Memory B cell (primary cell): ENCODE measurements at regions not wholly inside any gene's neighbourhood (a gene's known extent, or its start where the extent isn't known, plus 50 kb on each side); places are given as distances from the start of the nearest gene placed in this dataset.

Source experiments
- ATAC-seq: fragments of 150-1000 bp; cut with Tn5 transposase; 2 replicates; pipeline ENCODE4 v1.10.0; 2021; ENCODE audit warnings: low read depth, mild to moderate bottlenecking, moderate library complexity
- DNase-seq, 2 donors: peaks; one replicate each; pipeline ENCODE4 v3.0.0; 2022; ENCODE audit warnings: low spot score in 2 of 2
- H3K27ac Mint-ChIP-seq: one replicate; pipeline ENCODE4 v1.8.0; 2022; ENCODE audit warnings: mild to moderate bottlenecking, moderate library complexity, mixed read lengths
- H3K27me3 Mint-ChIP-seq: one replicate; pipeline ENCODE4 v1.8.0; 2022; ENCODE audit warnings: mixed read lengths
- H3K36me3 Mint-ChIP-seq: one replicate; pipeline ENCODE4 v1.8.0; 2022; ENCODE audit warnings: mild to moderate bottlenecking, mixed read lengths
- H3K4me1 Mint-ChIP-seq: one replicate; pipeline ENCODE4 v1.8.0; 2022; ENCODE audit warnings: mixed read lengths
- H3K4me3 Mint-ChIP-seq: one replicate; pipeline ENCODE4 v1.8.0; 2022; ENCODE audit warnings: mild to moderate bottlenecking, moderate library complexity, mixed read lengths
- H3K9me3 Mint-ChIP-seq: one replicate; pipeline ENCODE4 v1.8.0; 2022; ENCODE audit warnings: mixed read lengths

DNA sequence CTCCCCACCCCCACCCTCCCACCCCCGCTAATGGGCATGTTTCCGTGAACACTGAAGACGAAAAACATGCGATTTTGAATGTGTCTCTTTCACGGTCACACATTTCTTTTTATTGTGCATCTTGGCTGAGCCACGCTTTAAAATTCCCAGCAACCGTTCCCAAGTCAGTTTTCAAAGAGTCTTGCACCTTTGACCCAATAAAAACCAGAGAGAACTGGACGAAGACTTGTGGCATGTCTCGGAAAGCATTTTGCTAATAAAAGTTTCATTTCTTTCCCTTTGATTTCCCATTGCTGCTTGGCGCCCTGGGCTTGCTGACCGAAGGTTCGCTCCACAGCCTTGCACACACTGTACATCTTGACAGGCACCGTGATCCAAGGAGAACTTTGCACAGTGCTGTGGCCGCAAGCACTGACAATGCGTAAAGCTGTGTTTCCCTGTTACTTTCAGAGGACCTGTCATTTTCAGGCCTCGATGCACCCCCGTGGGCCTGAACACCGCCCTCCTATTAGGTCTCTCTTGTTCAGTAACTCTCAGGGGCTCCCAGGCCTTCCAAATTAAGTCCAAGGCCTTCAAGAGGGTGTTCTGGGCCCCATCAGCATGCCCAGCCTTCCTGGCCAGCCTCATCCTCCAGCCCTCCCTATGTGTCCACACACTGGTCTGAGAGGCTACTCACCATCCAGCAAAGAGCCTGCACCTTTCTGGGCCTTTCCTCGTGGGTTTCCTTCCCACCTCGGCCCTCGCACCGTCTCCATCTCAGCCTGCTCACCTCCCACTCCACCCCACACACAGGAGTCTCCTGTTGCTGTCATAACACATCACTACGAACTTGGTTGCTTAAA, 63.4 kb upstream of the DIO3 start:
- no peak for ATAC-seq
- peaks cover 2% of the 10 kb centered on the region for H3K36me3 Mint-ChIP-seq
- DNase-seq = no peak
- peaks cover 11% of the 10 kb centered on the region for H3K27me3 Mint-ChIP-seq
- no peak overlapping the region for H3K4me3 Mint-ChIP-seq
- no peaks in the 10 kb centered on the region for H3K4me1 Mint-ChIP-seq
- peaks cover 2% of the 10 kb centered on the region for H3K9me3 Mint-ChIP-seq
- no peak overlapping the region for H3K27ac Mint-ChIP-seq

GRCh38 chr14:101498526-101498860, 62.8 kb upstream of the DIO3 start:
- Mint-ChIP-seq H3K27me3 (peaks cover 11% of the 10 kb centered on the region), H3K4me3 (no peak overlapping the region), H3K27ac (no peak overlapping the region), H3K4me1 (no peaks in the 10 kb centered on the region), H3K9me3 (peaks cover 2% of the 10 kb centered on the region), H3K36me3 (peaks cover 2% of the 10 kb centered on the region)
- ATAC-seq (no peak), DNase-seq (no peak)

DNA sequence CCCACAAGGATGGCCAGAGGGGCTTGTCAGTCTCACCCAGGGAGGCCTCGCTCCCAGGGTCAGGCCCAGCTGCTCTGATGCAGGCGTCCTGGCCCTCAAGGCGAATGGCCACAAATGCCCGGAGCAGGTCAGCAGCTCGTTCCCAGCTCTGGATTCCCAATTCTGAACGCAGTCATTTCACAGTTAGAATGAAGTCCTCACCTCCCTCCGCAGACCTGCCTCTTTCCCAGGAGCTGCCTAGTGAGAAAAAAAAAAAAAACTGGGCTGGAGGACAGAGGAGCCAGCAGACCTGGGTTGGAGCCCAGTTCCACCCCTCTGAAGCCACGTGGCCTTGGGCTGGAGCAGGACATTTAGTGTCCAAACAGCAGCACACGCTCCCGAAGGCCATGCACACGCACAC, 62.2 kb upstream of the DIO3 start:
- DNase-seq = no peak
- ATAC-seq = no peak
- no peak overlapping the region for H3K27ac Mint-ChIP-seq
- peaks cover 2% of the 10 kb centered on the region for H3K36me3 Mint-ChIP-seq
- no peak overlapping the region for H3K4me3 Mint-ChIP-seq
- H3K9me3 Mint-ChIP-seq = no peaks in the 10 kb centered on the region
- no peaks in the 10 kb centered on the region for H3K4me1 Mint-ChIP-seq
- H3K27me3 Mint-ChIP-seq = peaks cover 12% of the 10 kb centered on the region

DNA sequence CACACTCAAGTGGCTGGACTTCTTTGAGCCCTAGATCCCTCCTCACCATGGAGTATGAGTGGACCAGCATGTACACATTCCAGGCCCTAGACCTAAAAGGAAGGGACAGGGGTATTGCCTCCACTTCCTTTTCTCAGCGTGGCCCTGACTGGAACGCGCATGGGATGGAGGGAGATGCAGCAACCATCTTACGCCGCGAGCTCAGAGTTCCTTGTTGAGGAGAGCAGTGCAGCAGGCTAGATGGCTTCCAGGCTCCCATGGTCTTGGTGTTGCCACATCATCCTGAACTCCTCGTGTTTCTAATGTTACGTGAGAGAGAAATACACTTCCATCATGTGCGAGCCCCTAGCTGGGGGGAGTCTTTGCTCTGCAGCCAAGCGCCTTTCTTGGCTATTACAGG, 61.8 kb upstream of the DIO3 start:
- Mint-ChIP-seq H3K36me3 (peaks cover 3% of the 10 kb centered on the region), H3K27me3 (peaks cover 12% of the 10 kb centered on the region), H3K4me3 (no peak overlapping the region), H3K27ac (no peak overlapping the region), H3K9me3 (peaks cover 1% of the 10 kb centered on the region), H3K4me1 (no peaks in the 10 kb centered on the region)
- ATAC-seq = no peak
- DNase-seq = no peak

GRCh38 chr14:101500061-101500460, 61.2 kb upstream of the DIO3 start:
- H3K36me3 Mint-ChIP-seq = peaks cover 3% of the 10 kb centered on the region
- ATAC-seq (no peak), DNase-seq (no peak)
- no peak overlapping the region for H3K27ac Mint-ChIP-seq
- peaks cover 12% of the 10 kb centered on the region for H3K27me3 Mint-ChIP-seq
- peaks cover 1% of the 10 kb centered on the region for H3K9me3 Mint-ChIP-seq
- no peak overlapping the region for H3K4me3 Mint-ChIP-seq
- no peaks in the 10 kb centered on the region for H3K4me1 Mint-ChIP-seq

DNA sequence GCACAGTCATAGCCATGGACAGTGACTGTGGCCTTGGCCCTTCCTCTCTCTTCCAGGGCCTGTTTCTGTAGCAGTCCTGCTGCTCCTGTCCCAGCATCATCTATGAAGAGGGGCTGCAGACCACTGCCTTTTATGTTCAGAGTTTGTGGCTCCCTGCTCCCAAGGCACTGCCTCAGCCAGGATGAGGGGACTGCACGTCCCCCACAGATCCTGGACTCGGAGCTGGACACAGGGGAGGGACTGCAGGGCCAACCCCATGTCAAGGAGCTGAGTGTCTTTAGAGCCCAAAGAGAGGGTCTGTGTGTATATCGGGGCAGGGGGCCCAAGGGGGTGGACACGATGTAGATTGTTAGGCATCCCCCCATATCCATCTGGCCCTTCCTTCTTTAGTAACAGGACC, 60.6 kb upstream of the DIO3 start:
- DNase-seq (no peak), ATAC-seq (no peak)
- Mint-ChIP-seq H3K36me3 (peaks cover 3% of the 10 kb centered on the region), H3K4me3 (no peak overlapping the region), H3K4me1 (no peaks in the 10 kb centered on the region), H3K27me3 (peaks cover 12% of the 10 kb centered on the region), H3K9me3 (peaks cover 1% of the 10 kb centered on the region), H3K27ac (no peak overlapping the region)

- no peak overlapping the region for H3K4me3 Mint-ChIP-seq
- peaks cover 12% of the 10 kb centered on the region for H3K27me3 Mint-ChIP-seq
- no peaks in the 10 kb centered on the region for H3K4me1 Mint-ChIP-seq
- ATAC-seq (no peak), DNase-seq (no peak)
- peaks cover 3% of the 10 kb centered on the region for H3K36me3 Mint-ChIP-seq
- no peak overlapping the region for H3K27ac Mint-ChIP-seq
- H3K9me3 Mint-ChIP-seq = peaks cover 1% of the 10 kb centered on the region
These were observed 60.0 kb upstream of the DIO3 start for GRCh38 chr14:101501341-101501740.

DNA sequence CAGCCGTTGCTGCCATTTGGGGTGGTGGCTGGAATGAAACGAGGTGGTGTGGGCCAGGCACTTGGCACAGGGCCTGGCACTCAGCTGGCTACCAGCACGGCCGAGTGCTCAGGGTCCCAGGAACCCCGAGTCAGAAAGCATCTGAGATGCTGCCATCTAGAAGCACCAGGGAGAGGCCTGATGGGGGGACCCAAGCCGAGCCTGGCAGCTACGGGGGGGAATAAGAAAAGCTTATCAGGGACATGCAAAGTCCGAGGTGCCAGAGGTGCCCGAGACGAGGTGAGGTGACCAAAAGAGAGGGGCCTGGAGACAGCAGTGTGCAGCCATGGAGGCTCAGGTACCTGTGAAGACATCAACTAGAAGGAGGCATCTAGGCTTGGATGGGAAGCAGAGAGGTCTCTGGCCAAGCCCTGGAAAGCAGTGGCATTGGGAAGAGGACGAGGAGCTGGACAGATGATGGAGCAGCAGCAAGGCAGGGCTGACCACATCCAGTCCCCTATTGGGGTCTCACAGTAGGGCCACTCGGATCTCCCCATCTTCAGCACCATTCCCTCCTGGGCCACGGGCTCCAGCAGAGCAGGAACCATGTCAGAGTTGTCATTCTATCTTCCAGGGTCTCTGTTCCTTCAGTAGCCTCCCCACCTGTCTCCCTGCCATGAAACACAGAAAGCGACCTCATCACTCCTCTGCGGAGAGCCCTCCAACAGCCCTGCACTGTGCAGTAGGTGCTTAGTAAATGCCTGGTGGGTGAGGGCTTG, 59.3 kb upstream of the DIO3 start:
- peaks cover 1% of the 10 kb centered on the region for H3K9me3 Mint-ChIP-seq
- peaks cover 3% of the 10 kb centered on the region for H3K36me3 Mint-ChIP-seq
- DNase-seq (no peak), ATAC-seq (no peak)
- H3K27me3 Mint-ChIP-seq = peaks cover 12% of the 10 kb centered on the region
- no peak overlapping the region for H3K27ac Mint-ChIP-seq
- no peak overlapping the region for H3K4me3 Mint-ChIP-seq
- no peaks in the 10 kb centered on the region for H3K4me1 Mint-ChIP-seq

DNA sequence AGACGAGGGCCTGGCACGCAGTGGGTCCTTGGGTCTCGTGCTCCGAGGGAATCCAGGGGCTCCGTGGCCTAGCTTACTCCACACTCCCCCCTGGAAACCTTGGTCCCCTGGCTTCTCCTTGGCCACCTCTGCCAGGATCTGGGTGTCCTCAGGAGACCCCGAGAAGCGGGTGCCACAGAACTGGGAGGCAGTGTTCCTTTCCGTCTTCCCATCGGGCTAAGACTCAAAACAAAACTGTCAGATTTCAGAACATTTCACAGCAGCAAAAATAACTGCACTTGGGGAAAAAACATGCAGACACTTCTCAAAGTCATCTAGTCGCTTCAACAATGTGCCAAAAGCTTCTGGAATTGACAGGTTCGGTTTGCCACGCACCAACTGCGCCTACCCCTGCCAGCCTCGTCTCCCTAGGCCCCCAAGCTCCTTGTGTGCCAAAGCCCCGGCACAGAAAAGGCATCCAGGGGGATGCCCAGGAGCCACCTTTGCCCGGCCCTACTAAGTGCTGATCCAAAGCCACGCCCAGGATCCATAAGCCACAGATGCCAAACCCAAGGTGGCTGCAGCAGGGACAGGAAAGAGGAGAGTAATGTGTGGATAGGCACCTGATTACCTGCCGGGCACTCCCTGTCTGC, 58.4 kb upstream of the DIO3 start:
- H3K27me3 Mint-ChIP-seq = peaks cover 14% of the 10 kb centered on the region
- H3K27ac Mint-ChIP-seq = no peak overlapping the region
- DNase-seq (no peak), ATAC-seq (no peak)
- H3K4me3 Mint-ChIP-seq = no peak overlapping the region
- H3K4me1 Mint-ChIP-seq = no peaks in the 10 kb centered on the region
- H3K36me3 Mint-ChIP-seq = peaks cover 3% of the 10 kb centered on the region
- peaks cover 1% of the 10 kb centered on the region for H3K9me3 Mint-ChIP-seq

DNA sequence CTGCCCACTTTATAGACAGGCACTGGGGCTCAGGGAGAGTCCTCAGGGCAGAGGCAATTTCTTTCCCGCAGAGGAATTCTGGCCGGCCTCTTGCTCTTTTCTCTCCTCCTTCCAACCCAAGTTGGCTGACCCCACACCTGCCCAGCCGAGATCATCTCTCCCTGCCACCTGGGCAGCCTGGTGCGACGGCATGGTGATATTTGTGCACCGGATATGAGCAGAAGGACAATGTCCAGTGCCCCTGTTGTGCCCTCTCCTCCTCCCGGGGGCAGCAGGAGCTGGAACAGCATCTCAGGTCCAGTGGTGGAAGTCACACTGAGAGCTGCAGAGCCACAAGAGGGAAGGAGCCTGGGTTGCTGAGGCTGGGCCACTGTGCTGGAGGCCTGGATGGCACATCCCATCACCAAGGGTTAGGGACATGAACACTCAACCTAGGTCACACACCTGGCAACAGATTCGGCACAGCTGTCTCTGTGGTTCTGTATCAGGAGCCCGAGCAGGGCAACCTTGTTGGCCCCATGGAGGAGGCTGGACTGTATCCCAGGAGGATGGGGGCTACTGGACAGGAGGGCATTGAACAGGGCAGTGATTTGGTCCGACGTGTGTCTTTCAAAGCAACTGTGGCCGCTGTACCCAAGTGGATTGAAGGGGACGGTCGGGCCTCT, 57.7 kb upstream of the DIO3 start:
- H3K9me3 Mint-ChIP-seq = peaks cover 1% of the 10 kb centered on the region
- no peak overlapping the region for H3K4me3 Mint-ChIP-seq
- H3K27me3 Mint-ChIP-seq = peaks cover 11% of the 10 kb centered on the region
- ATAC-seq (no peak), DNase-seq (no peak)
- H3K4me1 Mint-ChIP-seq = no peaks in the 10 kb centered on the region
- H3K36me3 Mint-ChIP-seq = peaks cover 3% of the 10 kb centered on the region
- H3K27ac Mint-ChIP-seq = no peak overlapping the region

GRCh38 chr14:101504096-101504948, 57.0 kb upstream of the DIO3 start:
- Mint-ChIP-seq H3K4me3 (no peak overlapping the region), H3K36me3 (peaks cover 3% of the 10 kb centered on the region), H3K4me1 (no peaks in the 10 kb centered on the region), H3K27ac (no peak overlapping the region), H3K9me3 (peaks cover 1% of the 10 kb centered on the region), H3K27me3 (peaks cover 8% of the 10 kb centered on the region)
- DNase-seq (no peak), ATAC-seq (no peak)

- peaks cover 1% of the 10 kb centered on the region for H3K9me3 Mint-ChIP-seq
- ATAC-seq (no peak), DNase-seq (no peak)
- no peak overlapping the region for H3K27ac Mint-ChIP-seq
- H3K27me3 Mint-ChIP-seq = peaks cover 5% of the 10 kb centered on the region
- H3K4me1 Mint-ChIP-seq = no peaks in the 10 kb centered on the region
- H3K36me3 Mint-ChIP-seq = peaks cover 3% of the 10 kb centered on the region
- H3K4me3 Mint-ChIP-seq = no peak overlapping the region
These were observed 55.9 kb upstream of the DIO3 start for GRCh38 chr14:101505236-101505970.
